Cardiac muscle cell (in vitro differentiated cells and primary cell): ENCODE measurements at regions not wholly inside any gene's neighbourhood (a gene's known extent, or its start where the extent isn't known, plus 50 kb on each side); places are given as distances from the start of the nearest gene placed in this dataset.

Experiments used
- DNase-seq, 2 donors: peaks; one replicate each; pipeline versions ENCODE4 v3.0.0 to v3.0.0-alpha.2; 2010 to 2017; ENCODE audit warnings: low read depth in 1 of 2, low spot score in 1 of 2
- H3K27ac ChIP-seq: fragments of 200-600 bp; sonication (generic); 2 replicates; pipeline ENCODE4 v1.5.1; 2016
- H3K27me3 ChIP-seq: fragments of 200-600 bp; sonication (generic); 2 replicates; pipeline ENCODE4 v1.6.0; 2016; ENCODE audit warnings: control low read depth
- H3K36me3 ChIP-seq: fragments of 200-600 bp; sonication (generic); 2 replicates; pipeline ENCODE4 v1.5.1; 2016; ENCODE audit warnings: control low read depth
- H3K4me1 ChIP-seq: fragments of 200-600 bp; sonication (generic); 2 replicates; pipeline ENCODE4 v1.8.1; 2017; ENCODE audit warnings: low read depth, mild to moderate bottlenecking, mixed run types
- H3K4me3 ChIP-seq: fragments of 200-600 bp; sonication (generic); 2 replicates; pipeline ENCODE4 v1.5.1; 2016; ENCODE audit warnings: mild to moderate bottlenecking
- H3K9me3 ChIP-seq: fragments of 200-600 bp; sonication (generic); 2 replicates; pipeline ENCODE4 v1.5.1; 2017; ENCODE audit warnings: low read depth, mild to moderate bottlenecking, control low read depth
- CTCF ChIP-seq: IDR thresholded peaks from 2 replicates; pipeline ENCODE4 v1.5.1; 2012; ENCODE audit warnings: low read depth, mild to moderate bottlenecking, low read length

GRCh38 chr20:60968853-60969720 is 283.0 kb upstream of the CDH4 start:
- Histone ChIP-seq H3K27ac (no peak overlapping the region), H3K4me3 (no peak overlapping the region), H3K9me3 (no peaks in the 10 kb centered on the region), H3K36me3 (no peaks in the 10 kb centered on the region), H3K27me3 (no peaks in the 10 kb centered on the region), H3K4me1 (no peaks in the 10 kb centered on the region)
- DNase-seq: no peak
- no peak for TF ChIP-seq CTCF

GRCh38 chr20:60970601-60971000 is 281.5 kb upstream of the CDH4 start:
- Histone ChIP-seq H3K27me3 (no peaks in the 10 kb centered on the region), H3K4me1 (no peaks in the 10 kb centered on the region), H3K9me3 (no peaks in the 10 kb centered on the region), H3K36me3 (no peaks in the 10 kb centered on the region), H3K27ac (no peak overlapping the region), H3K4me3 (no peak overlapping the region)
- no peak for TF ChIP-seq CTCF
- no peak for DNase-seq

- Histone ChIP-seq H3K27ac (no peak overlapping the region), H3K4me3 (no peak overlapping the region), H3K27me3 (no peaks in the 10 kb centered on the region)
These were observed 278.0 kb upstream of the CDH4 start for GRCh38 chr20:60974022-60974421.

GRCh38 chr20:60974441-60974945 is 277.6 kb upstream of the CDH4 start:
- H3K27ac ChIP-seq: no peak overlapping the region
- TF ChIP-seq CTCF: no peak
- no peaks in the 10 kb centered on the region for H3K4me1 ChIP-seq
- no peaks in the 10 kb centered on the region for H3K9me3 ChIP-seq
- H3K4me3 ChIP-seq: no peak overlapping the region
- no peaks in the 10 kb centered on the region for H3K27me3 ChIP-seq
- no peaks in the 10 kb centered on the region for H3K36me3 ChIP-seq
- no peak for DNase-seq

More at GRCh38 chr20:60974022-60974421, 278.0 kb upstream of the CDH4 start:
- no peaks in the 10 kb centered on the region for H3K4me1 ChIP-seq
- no peak for DNase-seq
- no peaks in the 10 kb centered on the region for H3K9me3 ChIP-seq
- no peak for TF ChIP-seq CTCF
- H3K36me3 ChIP-seq: no peaks in the 10 kb centered on the region

DNA sequence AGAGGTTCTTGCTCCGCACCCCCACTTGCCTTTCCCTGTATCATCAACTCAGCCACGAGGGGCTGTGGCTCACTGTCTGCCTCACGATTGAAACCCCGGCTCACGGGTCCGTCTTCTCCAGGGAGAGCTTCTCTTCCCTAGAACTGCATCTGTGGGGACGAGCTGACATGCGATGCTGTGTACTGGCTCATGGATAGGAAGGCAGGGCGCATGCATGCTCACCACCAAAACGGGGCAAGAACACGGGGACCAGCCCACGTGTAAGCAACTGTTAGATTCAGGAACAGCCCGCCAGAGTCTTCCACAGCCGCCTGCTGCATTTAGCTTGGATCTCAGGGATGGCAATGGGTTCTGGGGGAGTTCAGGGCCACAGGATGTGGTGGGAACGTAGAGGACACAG is 275.9 kb upstream of the CDH4 start:
- Histone ChIP-seq H3K4me1 (no peaks in the 10 kb centered on the region), H3K36me3 (no peaks in the 10 kb centered on the region), H3K9me3 (no peaks in the 10 kb centered on the region), H3K27me3 (no peaks in the 10 kb centered on the region), H3K27ac (no peak overlapping the region), H3K4me3 (no peak overlapping the region)
- no peak for TF ChIP-seq CTCF
- no peak for DNase-seq
